Psoas muscle (tissue), 7 donors: ENCODE measurements at regions not wholly inside any gene's neighbourhood (a gene's known extent, or its start where the extent isn't known, plus 50 kb on each side); places are given as distances from the start of the nearest gene placed in this dataset.

Experiments
- ATAC-seq, 4 donors: fragments of 200-7000 bp; cut with Tn5 transposase; one replicate each; pipeline ENCODE4 v1.9.1; 2020; ENCODE audit warnings: moderate library complexity in 3 of 4, mild to moderate bottlenecking in 2 of 4
- DNase-seq, 2 donors: peaks; one replicate each; pipeline ENCODE4 v3.0.0-alpha.2; 2020
- H3K27ac ChIP-seq: fragments of 200-600 bp; one replicate; pipeline ENCODE4 v1.8.0; 2022
- H3K27me3 ChIP-seq, 3 donors: fragments of 200-600 bp in 1 of 3; one replicate each; pipeline versions ENCODE4 v1.6.1 to v1.8.0; 2013 to 2022; ENCODE audit warnings: low read length in 2 of 3, mild to moderate bottlenecking in 2 of 3, moderate library complexity in 1 of 3; ENCODE audit not compliant: insufficient read depth in 3 of 3
- H3K36me3 ChIP-seq, 2 donors: fragments of 200-600 bp in 1 of 2; one replicate each; pipeline versions ENCODE4 v1.6.1 to v1.8.0; 2013 to 2022; ENCODE audit warnings: low read depth in 1 of 2, mild to moderate bottlenecking in 1 of 2, moderate library complexity in 1 of 2; ENCODE audit not compliant: insufficient read depth in 1 of 2
- H3K4me1 ChIP-seq: fragments of 200-600 bp; one replicate; pipeline ENCODE4 v1.8.0; 2022
- H3K4me3 ChIP-seq: fragments of 200-600 bp; one replicate; pipeline ENCODE4 v1.8.0; 2022; ENCODE audit warnings: mild to moderate bottlenecking
- H3K9me3 ChIP-seq: fragments of 200-600 bp; one replicate; pipeline ENCODE4 v1.8.0; 2022
- CTCF ChIP-seq: fragments of 200-600 bp; IDR thresholded peaks from one replicate; pipeline ENCODE4 v1.8.0; 2022; ENCODE audit warnings: antibody characterized with exemption
- WGBS, 3 donors: extraction: QIAGEN DNeasy Blood & Tissue Kit; methylation state at CpG; one replicate each; pipeline versions ENCODE4 v1.1.6 to v1.1.7; 2013; 5-methylcytosine and 5-hydroxymethylcytosine counted together
- intact Hi-C, 2 donors: fragments of 100-400 bp; cut with DNase I; formaldehyde crosslinking; loops; one replicate each; pipeline versions ENCODE4 v1.11.0 to v1.14.2; 2022
- donor health status: healthy with polysubstance abuse.
- donor health status: DM: no; HTN: no; CAD: no; lungs with moderate emphysema.
- donor health status: Bipolar disorder and iron deficiency.
- donor health status: healthy.
- donor health status: DM: yes; HTN: yes; CAD: no.
- donor health status: DM: no; HTN: no; CAD: no.
- donor health status: DM: yes; HTN: yes; CAD: no.

GRCh38 chr21:16086936-16087335, 357.2 kb downstream of the USP25 start:
- Histone ChIP-seq H3K27me3 (no peaks in the 10 kb centered on the region), H3K4me3 (no peak overlapping the region), H3K9me3 (no peaks in the 10 kb centered on the region), H3K27ac (no peak overlapping the region), H3K36me3 (no peaks in the 10 kb centered on the region), H3K4me1 (peaks cover 8% of the 10 kb centered on the region)
- 28 to 41% (median 29%) methylated on average over 2 of the region's 2 CpGs for WGBS, 3 donors
- ATAC-seq = no peak
- no peak for TF ChIP-seq CTCF
- intact Hi-C loops = loop anchor here in 1 of 2 donors (10.0 kb wide), 2 partner anchors 338 to 448 kb away; no protein-coding TSS in a partner anchor
- no peak for DNase-seq

- Histone ChIP-seq H3K4me3 (no peak overlapping the region), H3K9me3 (no peaks in the 10 kb centered on the region), H3K27me3 (no peaks in the 10 kb centered on the region), H3K36me3 (no peaks in the 10 kb centered on the region), H3K4me1 (peaks cover 8% of the 10 kb centered on the region), H3K27ac (no peak overlapping the region)
- intact Hi-C loops = loop anchor here in 1 of 2 donors (10.0 kb wide), 2 partner anchors 337 to 447 kb away; no protein-coding TSS in a partner anchor
- no peak for TF ChIP-seq CTCF
- 86 to 94% (median 88%) methylated on average over 1 of the region's 1 CpG for whole genome bisulfite sequencing, 3 donors
- ATAC-seq (no peak), DNase-seq (no peak)
These were observed 357.7 kb downstream of the USP25 start for GRCh38 chr21:16087523-16087922.

GRCh38 chr21:16088056-16088455, 358.3 kb downstream of the USP25 start:
- no peak for DNase-seq
- intact Hi-C loops = loop anchor here in 1 of 2 donors (10.0 kb wide), 2 partner anchors 337 to 447 kb away; no protein-coding TSS in a partner anchor
- 46 to 74% (median 67%) methylated on average over 1 of the region's 1 CpG for WGBS, 3 donors

GRCh38 chr21:16095005-16095404, 365.2 kb downstream of the USP25 start:
- Histone ChIP-seq H3K4me1 (no peaks in the 10 kb centered on the region), H3K27me3 (no peaks in the 10 kb centered on the region), H3K4me3 (no peak overlapping the region), H3K36me3 (no peaks in the 10 kb centered on the region), H3K27ac (no peak overlapping the region), H3K9me3 (no peaks in the 10 kb centered on the region)
- 41 to 54% (median 49%) methylated on average over 3 of the region's 3 CpGs for WGBS, 3 donors
- no peak for TF ChIP-seq CTCF
- no peak for ATAC-seq
- no peak for DNase-seq
- intact Hi-C loops = no loop called here

More at GRCh38 chr21:16088056-16088455, 358.3 kb downstream of the USP25 start:
- Histone ChIP-seq H3K4me1 (peaks cover 8% of the 10 kb centered on the region), H3K27me3 (no peaks in the 10 kb centered on the region), H3K4me3 (no peak overlapping the region), H3K27ac (no peak overlapping the region), H3K36me3 (no peaks in the 10 kb centered on the region), H3K9me3 (no peaks in the 10 kb centered on the region)
- no peak for ATAC-seq
- no peak for TF ChIP-seq CTCF

DNA sequence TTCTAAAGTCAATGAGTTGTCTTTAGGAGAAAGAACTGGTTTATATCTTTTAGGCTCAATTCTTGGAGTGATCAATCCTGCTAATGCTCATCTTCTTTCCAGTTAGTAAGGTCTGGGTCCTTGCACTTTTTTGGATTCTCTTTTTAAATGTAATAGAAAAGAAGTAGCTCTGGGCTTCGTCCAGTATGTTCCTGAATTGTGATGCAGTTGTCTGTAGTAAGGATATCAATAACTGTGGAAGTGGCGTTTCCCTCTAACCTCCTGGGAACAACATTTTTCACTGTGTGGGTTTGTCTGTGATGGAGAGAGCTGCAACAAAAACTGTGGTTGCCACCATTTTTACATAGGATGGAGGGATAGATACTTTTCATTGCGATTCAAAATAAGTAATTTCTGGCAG, 367.2 kb downstream of the USP25 start:
- intact Hi-C loops = no loop called here
- Histone ChIP-seq H3K4me1 (no peaks in the 10 kb centered on the region), H3K27me3 (no peaks in the 10 kb centered on the region), H3K9me3 (no peaks in the 10 kb centered on the region), H3K27ac (no peak overlapping the region), H3K4me3 (no peak overlapping the region), H3K36me3 (no peaks in the 10 kb centered on the region)
- TF ChIP-seq CTCF = no peak
- DNase-seq (no peak), ATAC-seq (no peak)
- 80 to 86% (median 83%) methylated on average over 3 of the region's 3 CpGs for WGBS, 3 donors
